ENCODE measurements at regions not wholly inside any gene's neighbourhood (a gene's known extent, or its start where the extent isn't known, plus 50 kb on each side); places are given as distances from the start of the nearest gene placed in this dataset.

GRCh38 chr2:216275890-216276289 lies 96.4 kb downstream of the MARCHF4 start:
- TF ChIP-seq CTCF (IDR thresholded peaks at IDR 0.05): no peak
- Histone ChIP-seq H3K4me3 (no peak overlapping the region), H3K36me3 (no peaks in the 10 kb centered on the region), H3K27ac (no peak overlapping the region), H3K27me3 (replicated peaks; ENCODE audit: insufficient read depth) (no peaks in the 10 kb centered on the region), H3K4me1 (ENCODE audit: control insufficient read depth in 1 of 2, low read depth in 2 of 2) (peaks cover 4 to 30% of the 10 kb centered on the region in 2 donors), H3K9me3 (no peaks in the 10 kb centered on the region)
- DNase-seq (ENCODE audit: low spot score) (no peak), ATAC-seq (ENCODE audit: insufficient number of reproducible peaks, low FRiP score, low read depth) (no peak)

DNA sequence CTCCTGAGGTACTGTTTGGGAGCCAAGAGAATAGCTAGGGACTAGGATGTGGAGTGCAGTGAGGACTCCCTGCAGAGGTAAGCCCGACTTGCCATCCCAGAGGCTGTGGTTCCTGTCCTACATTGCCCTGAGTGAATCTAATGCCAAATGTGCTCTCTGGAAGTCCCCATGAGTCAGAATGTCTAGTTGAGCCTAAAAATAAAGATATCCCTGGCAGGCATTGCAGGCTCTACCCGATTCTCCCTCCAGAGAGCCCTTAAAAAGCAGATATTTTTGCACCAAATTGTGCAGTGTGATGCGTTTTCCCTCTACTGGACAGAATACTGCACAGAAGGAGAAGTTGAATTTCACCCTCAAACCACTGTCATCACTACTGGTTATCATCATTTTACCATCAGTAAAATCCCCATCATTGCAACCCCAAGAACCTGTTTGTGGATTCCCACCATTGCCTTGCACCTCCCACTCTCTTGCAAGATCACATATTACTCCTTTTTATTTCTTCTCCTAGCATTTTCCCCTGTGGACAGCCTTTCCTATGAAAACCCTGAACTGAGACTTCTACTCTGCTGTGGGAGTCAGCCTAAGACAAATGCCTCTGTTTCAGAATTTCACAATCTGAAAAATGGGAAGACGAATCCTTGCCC lies 98.0 kb downstream of the MARCHF4 start:
- Histone ChIP-seq H3K36me3 (no peaks in the 10 kb centered on the region), H3K4me3 (no peak overlapping the region), H3K27ac (no peak overlapping the region), H3K27me3 (replicated peaks; ENCODE audit: insufficient read depth) (no peaks in the 10 kb centered on the region), H3K4me1 (ENCODE audit: control insufficient read depth in 1 of 2, low read depth in 2 of 2) (peaks cover 4 to 30% of the 10 kb centered on the region in 2 donors), H3K9me3 (no peaks in the 10 kb centered on the region)
- peak; percentile 17 for TF ChIP-seq CTCF (IDR thresholded peaks at IDR 0.05)
- DNase-seq (ENCODE audit: low spot score) (no peak), ATAC-seq (ENCODE audit: insufficient number of reproducible peaks, low FRiP score, low read depth) (no peak)

DNA sequence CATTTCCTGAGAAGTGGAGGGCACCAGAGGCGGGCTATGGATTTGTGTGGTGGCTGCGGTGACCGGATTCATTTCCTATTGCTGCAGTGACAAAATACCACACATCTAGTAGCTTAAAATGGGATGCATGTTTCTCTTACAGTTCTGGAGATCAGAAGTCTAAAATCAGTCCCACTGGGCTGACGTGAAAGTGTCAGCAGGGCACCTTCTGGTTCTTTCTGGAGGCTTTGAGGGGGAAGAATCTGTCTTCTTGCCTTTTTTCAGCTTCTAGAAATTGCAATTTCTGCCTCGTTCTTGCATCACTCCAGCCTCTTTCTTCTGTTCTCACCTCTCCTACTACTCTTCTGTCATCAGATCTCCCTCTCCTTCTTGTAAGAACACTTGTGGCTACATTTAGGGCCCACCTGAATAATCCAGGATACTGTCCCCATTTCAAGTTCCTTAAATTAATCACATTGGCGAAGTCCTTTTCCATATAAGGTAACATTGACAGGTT lies 111.2 kb downstream of the MARCHF4 start:
- no peak for TF ChIP-seq CTCF (IDR thresholded peaks at IDR 0.05)

GRCh38 chr2:216260629-216261028 lies 111.7 kb downstream of the MARCHF4 start:
- ATAC-seq (ENCODE audit: insufficient number of reproducible peaks, low FRiP score, low read depth) (no peak), DNase-seq (ENCODE audit: low spot score) (no peak)
- no peak for TF ChIP-seq CTCF (IDR thresholded peaks at IDR 0.05)

More for the DNA sequence above, 111.2 kb downstream of the MARCHF4 start:
- no peak overlapping the region for H3K27ac ChIP-seq
- no peaks in the 10 kb centered on the region for H3K27me3 ChIP-seq (replicated peaks; ENCODE audit: insufficient read depth)
- no peak overlapping the region for H3K4me3 ChIP-seq
- ATAC-seq (ENCODE audit: insufficient number of reproducible peaks, low FRiP score, low read depth): no peak
- no peaks in the 10 kb centered on the region for H3K4me1 ChIP-seq (ENCODE audit: control insufficient read depth in 1 of 2, low read depth in 2 of 2)
- no peaks in the 10 kb centered on the region for H3K36me3 ChIP-seq
- DNase-seq (ENCODE audit: low spot score): no peak
- no peaks in the 10 kb centered on the region for H3K9me3 ChIP-seq

GRCh38 chr2:216259081-216259480 lies 113.2 kb downstream of the MARCHF4 start:
- DNase-seq (ENCODE audit: low spot score) (no peak), ATAC-seq (ENCODE audit: insufficient number of reproducible peaks, low FRiP score, low read depth) (no peak)
- TF ChIP-seq CTCF (IDR thresholded peaks at IDR 0.05): no peak
- H3K27ac ChIP-seq: no peak overlapping the region
- H3K36me3 ChIP-seq: no peaks in the 10 kb centered on the region
- no peaks in the 10 kb centered on the region for H3K27me3 ChIP-seq (replicated peaks; ENCODE audit: insufficient read depth)
- H3K4me1 ChIP-seq (ENCODE audit: control insufficient read depth in 1 of 2, low read depth in 2 of 2): no peaks in the 10 kb centered on the region
- H3K9me3 ChIP-seq: no peaks in the 10 kb centered on the region
- H3K4me3 ChIP-seq: no peak overlapping the region

More at GRCh38 chr2:216260629-216261028, 111.7 kb downstream of the MARCHF4 start:
- Histone ChIP-seq H3K36me3 (no peaks in the 10 kb centered on the region), H3K4me3 (no peak overlapping the region), H3K27me3 (replicated peaks; ENCODE audit: insufficient read depth) (no peaks in the 10 kb centered on the region), H3K9me3 (no peaks in the 10 kb centered on the region), H3K27ac (no peak overlapping the region), H3K4me1 (ENCODE audit: control insufficient read depth in 1 of 2, low read depth in 2 of 2) (no peaks in the 10 kb centered on the region)
